Lower leg skin (tissue), 3 donors: ENCODE measurements at regions not wholly inside any gene's neighbourhood (a gene's known extent, or its start where the extent isn't known, plus 50 kb on each side); places are given as distances from the start of the nearest gene placed in this dataset.

Source experiments
- CTCF ChIP-seq, 3 donors: fragments of 450-650 bp; IDR thresholded peaks; one replicate each; pipeline ENCODE4 v1.5.1; 2016; ENCODE audit warnings: antibody characterized with exemption in 3 of 3, mild to moderate bottlenecking in 3 of 3, moderate library complexity in 2 of 3
- POLR2A ChIP-seq, 2 donors: fragments of 450-650 bp; IDR thresholded peaks; one replicate each; pipeline ENCODE4 v1.6.1; 2016 to 2017; ENCODE audit warnings: antibody characterized with exemption in 2 of 2, mild to moderate bottlenecking in 1 of 2, moderate library complexity in 1 of 2

GRCh38 chr2:42862669-42863185 lies 70.3 kb upstream of the HAAO start:
- no peak for TF ChIP-seq CTCF (IDR thresholded peaks at IDR 0.05)
- TF ChIP-seq POLR2A (IDR thresholded peaks at IDR 0.05) = no peak
